ENCODE measurements at regions not wholly inside any gene's neighbourhood (a gene's known extent, or its start where the extent isn't known, plus 50 kb on each side); places are given as distances from the start of the nearest gene placed in this dataset.

DNA sequence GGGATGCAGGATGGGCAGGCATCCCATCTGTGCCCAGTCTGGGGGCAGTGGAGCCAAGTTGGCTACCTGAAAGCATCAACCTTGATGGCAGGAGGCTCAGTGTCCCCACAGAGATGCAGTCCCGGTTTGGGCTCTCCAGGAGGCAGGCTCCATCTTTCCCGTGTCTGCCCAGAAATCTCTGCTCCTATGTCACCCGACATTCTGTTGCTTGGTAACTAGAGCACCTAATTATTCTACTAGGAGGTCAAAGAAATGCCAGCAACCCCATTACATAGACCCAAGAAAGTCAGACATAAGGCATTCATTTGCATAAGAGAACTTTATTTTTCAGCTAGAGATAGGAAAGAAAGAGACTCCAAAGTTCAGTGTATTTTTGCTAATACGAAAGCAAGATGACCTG, 100.3 kb upstream of the BACE2 start:
- ChIA-PET CTCF (no interaction called here), POLR2A (no interaction called here)
- peaks cover 0 to 20% (median 9%) of the 10 kb centered on the region in 4 experiments for H3K27me3 ChIP-seq (replicated peaks in 1 of 4; ENCODE audit: control extremely low read depth in 1 of 4, control insufficient read depth in 3 of 4, insufficient read depth in 4 of 4, low read length in 3 of 4)
- Mint-ChIP-seq H3K27ac (no peak overlapping the region), H3K9me3 (ENCODE audit: insufficient read depth) (no peaks in the 10 kb centered on the region), H3K4me3 (no peak overlapping the region), H3K27me3 (peaks cover 33% of the 10 kb centered on the region), H3K4me1 (peaks cover 10% of the 10 kb centered on the region)
- intact Hi-C loops (cut with micrococcal nuclease), result loop anchor here (5.0 kb wide), 1 partner anchor 600 kb away; no protein-coding TSS in a partner anchor
- H2AFZ ChIP-seq (ENCODE audit: insufficient read depth, low read depth, low read length, poor library complexity, severe bottlenecking), result no peak overlapping the region
- no peak for ATAC-seq (ENCODE audit: low read depth)
- DNase-seq, result no peak
- no peaks in the 10 kb centered on the region for H3K79me2 ChIP-seq (ENCODE audit: control insufficient read depth, insufficient read depth, low read length)
- no peak for TF ChIP-seq EZH2 (IDR thresholded peaks at IDR 0.05; ENCODE audit: borderline replicate concordance, insufficient read depth, low read depth, low read length, poor library complexity, severe bottlenecking)
- TF ChIP-seq CTCF (IDR thresholded peaks at IDR 0.05), result no peak
- peaks cover 8% of the 10 kb centered on the region in 2 donors for H3K4me1 ChIP-seq (ENCODE audit: control insufficient read depth in 2 of 2, insufficient read depth in 2 of 2, low read length in 2 of 2)
- peaks cover 0 to 5% (median 0%) of the 10 kb centered on the region in 3 donors for H3K9me3 ChIP-seq (ENCODE audit: control extremely low read depth in 1 of 3, control insufficient read depth in 2 of 3, insufficient read depth in 1 of 3, low read length in 2 of 3)
- H3K9ac ChIP-seq (ENCODE audit: low read length), result no peak overlapping the region
- no peaks in the 10 kb centered on the region for H4K20me1 ChIP-seq (ENCODE audit: control insufficient read depth, insufficient read depth, low read length, poor library complexity, severe bottlenecking)
- no peak overlapping the region for H3K4me2 ChIP-seq (replicated peaks; ENCODE audit: low read depth, low read length, poor library complexity, severe bottlenecking)
- H3K4me3 ChIP-seq (ENCODE audit: control extremely low read depth in 1 of 5, extremely low read depth in 1 of 5, insufficient read depth in 1 of 5, low read depth in 2 of 5, low read length in 4 of 5), result no peak overlapping the region
- 93% methylated on average over 3 of the region's 4 CpGs for WGBS (ENCODE audit: insufficient coverage)
- H3K27ac ChIP-seq (ENCODE audit: low read length in 2 of 2), result no peak overlapping the region
- H3K36me3 ChIP-seq (replicated peaks in 1 of 2; ENCODE audit: control extremely low read depth in 1 of 2, control insufficient read depth in 1 of 2, extremely low read depth in 1 of 2, insufficient read depth in 2 of 2, low read length in 1 of 2), result no peaks in the 10 kb centered on the region

GRCh38 chr21:41068496-41068895, 99.5 kb upstream of the BACE2 start:
- POLR2A ChIA-PET, result no interaction called here
- DNase-seq, result no peak
- Histone ChIP-seq H3K9ac (ENCODE audit: low read length) (no peak overlapping the region), H3K79me2 (ENCODE audit: control insufficient read depth, insufficient read depth, low read length) (no peaks in the 10 kb centered on the region), H3K4me2 (replicated peaks; ENCODE audit: low read depth, low read length, poor library complexity, severe bottlenecking) (peak overlapping the region; percentile 57), H3K27ac (ENCODE audit: low read length in 2 of 2) (no peak overlapping the region), H3K9me3 (ENCODE audit: control extremely low read depth in 1 of 3, control insufficient read depth in 2 of 3, insufficient read depth in 1 of 3, low read length in 2 of 3) (peaks cover 0 to 5% (median 0%) of the 10 kb centered on the region in 3 donors), H3K4me1 (ENCODE audit: control insufficient read depth in 2 of 2, insufficient read depth in 2 of 2, low read length in 2 of 2) (peaks cover 8% of the 10 kb centered on the region in 2 donors), H3K36me3 (replicated peaks in 1 of 2; ENCODE audit: control extremely low read depth in 1 of 2, control insufficient read depth in 1 of 2, extremely low read depth in 1 of 2, insufficient read depth in 2 of 2, low read length in 1 of 2) (no peaks in the 10 kb centered on the region), H3K4me3 (ENCODE audit: control extremely low read depth in 1 of 5, extremely low read depth in 1 of 5, insufficient read depth in 1 of 5, low read depth in 2 of 5, low read length in 4 of 5) (peak overlapping the region in 1 of 5 experiments; percentile 23), H2AFZ (ENCODE audit: insufficient read depth, low read depth, low read length, poor library complexity, severe bottlenecking) (peak overlapping the region; percentile 70), H4K20me1 (ENCODE audit: control insufficient read depth, insufficient read depth, low read length, poor library complexity, severe bottlenecking) (no peaks in the 10 kb centered on the region), H3K27me3 (replicated peaks in 1 of 4; ENCODE audit: control extremely low read depth in 1 of 4, control insufficient read depth in 3 of 4, insufficient read depth in 4 of 4, low read length in 3 of 4) (peaks cover 0 to 20% (median 9%) of the 10 kb centered on the region in 4 experiments)
- intact Hi-C loops (cut with micrococcal nuclease), result loop anchor here (5.0 kb wide), 1 partner anchor 601 kb away; no protein-coding TSS in a partner anchor
- ATAC-seq (ENCODE audit: low read depth), result no peak
- 16% methylated on average over 6 of the region's 7 CpGs for WGBS (ENCODE audit: insufficient coverage)
- Mint-ChIP-seq H3K9me3 (ENCODE audit: insufficient read depth) (no peaks in the 10 kb centered on the region), H3K27me3 (peaks cover 33% of the 10 kb centered on the region), H3K4me3 (peak overlapping the region; percentile 48), H3K4me1 (peaks cover 10% of the 10 kb centered on the region), H3K27ac (no peak overlapping the region)
- CTCF ChIA-PET, result interaction anchor here (0.7 kb wide), 2 partner anchors 10 to 923 kb away, joined by 3 to 4 read pairs; no protein-coding TSS in a partner anchor
- TF ChIP-seq EZH2 (IDR thresholded peaks at IDR 0.05; ENCODE audit: borderline replicate concordance, insufficient read depth, low read depth, low read length, poor library complexity, severe bottlenecking), result no peak
- TF ChIP-seq CTCF (IDR thresholded peaks at IDR 0.05), result no peak
